Hematopoietic multipotent progenitor cell (in vitro differentiated cells): ENCODE measurements at regions not wholly inside any gene's neighbourhood (a gene's known extent, or its start where the extent isn't known, plus 50 kb on each side); places are given as distances from the start of the nearest gene placed in this dataset.

Experiments
- DNase-seq, 3 donors: peaks; one replicate each; pipeline ENCODE4 v3.0.0-alpha.2; 2011 to 2015; ENCODE audit warnings: low read depth in 2 of 3, low spot score in 2 of 3

- no peak for DNase-seq
Observed at GRCh38 chr20:24116611-24117010, 128.0 kb upstream of the GGTLC1 start.

DNA sequence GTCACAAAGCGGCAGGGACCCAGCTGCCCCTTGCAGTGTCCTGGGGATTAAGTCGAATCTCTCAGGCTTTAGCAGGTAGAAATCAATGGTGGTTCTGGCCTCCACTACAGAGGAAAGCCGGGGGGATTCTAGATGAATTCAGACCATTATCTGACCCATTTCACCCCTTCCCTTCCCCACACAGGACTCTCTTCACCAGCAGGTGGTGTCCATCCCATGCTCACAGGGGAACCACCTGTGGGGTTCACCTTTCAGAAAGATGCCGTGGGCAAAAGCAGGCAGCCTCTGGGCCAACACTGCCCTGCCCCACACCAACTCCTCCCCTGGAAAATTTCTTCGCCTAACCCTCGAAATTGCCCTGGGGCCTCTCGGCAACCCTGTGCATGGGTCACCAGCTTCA is 123.8 kb upstream of the GGTLC1 start:
- no peak for DNase-seq

DNA sequence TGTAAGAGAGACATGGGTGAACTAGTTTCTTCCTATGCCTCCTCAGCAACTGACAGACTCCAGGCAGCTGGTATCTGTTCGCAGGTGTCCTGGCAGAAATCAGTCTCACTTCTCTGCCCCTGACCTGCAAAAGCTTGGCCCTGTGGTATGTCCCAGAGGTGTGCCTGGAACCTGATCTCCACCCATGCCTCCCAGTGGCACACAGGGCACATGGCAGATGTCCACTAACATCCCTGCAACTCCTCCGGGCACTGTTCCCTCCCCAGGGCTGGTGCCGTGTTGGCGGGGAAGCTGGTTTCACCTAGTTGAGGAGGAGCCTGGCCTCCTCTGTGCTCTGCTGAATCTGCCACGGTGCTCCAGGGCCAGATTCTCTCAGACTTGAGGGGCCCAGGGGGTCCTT is 123.3 kb upstream of the GGTLC1 start:
- DNase-seq, result no peak

DNA sequence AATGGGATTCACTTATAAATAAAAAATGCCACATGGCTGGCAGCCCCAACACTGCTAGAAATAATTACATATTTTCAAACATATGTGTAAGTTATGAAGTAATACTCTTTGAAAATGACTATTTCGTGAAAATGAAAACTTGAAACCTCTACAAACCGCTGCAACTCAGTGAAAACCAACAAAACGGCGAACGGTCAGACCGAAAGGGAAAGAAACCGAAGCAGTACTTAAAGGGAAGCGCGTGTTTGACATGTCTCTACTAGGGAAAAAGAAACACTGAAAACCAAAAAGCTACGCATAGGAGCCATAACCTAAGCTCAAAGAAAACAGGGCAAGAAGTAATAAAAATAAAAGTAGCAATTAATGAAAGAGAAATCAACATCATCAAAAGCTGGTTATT is 121.0 kb upstream of the GGTLC1 start:
- DNase-seq, result no peak

DNA sequence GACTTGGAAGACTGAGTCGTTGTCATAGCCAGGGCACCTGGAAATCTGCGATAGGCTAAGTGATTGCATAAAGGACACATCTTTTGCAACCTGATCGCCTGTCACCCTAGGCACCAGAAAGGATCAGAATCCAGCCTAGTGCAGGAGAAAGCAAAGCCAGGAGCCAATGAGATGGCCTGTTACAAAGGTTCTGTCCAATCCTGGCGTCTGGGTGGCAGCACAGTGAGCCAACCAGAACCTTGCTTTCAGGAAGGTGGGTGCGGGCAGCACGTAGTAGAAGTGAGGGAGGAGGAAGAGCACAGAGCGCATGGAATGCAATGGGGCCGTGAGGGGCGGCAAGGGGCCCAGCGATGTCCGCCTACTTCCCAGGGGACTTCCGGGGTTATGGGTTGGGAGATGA is 120.4 kb upstream of the GGTLC1 start:
- no peak for DNase-seq

DNA sequence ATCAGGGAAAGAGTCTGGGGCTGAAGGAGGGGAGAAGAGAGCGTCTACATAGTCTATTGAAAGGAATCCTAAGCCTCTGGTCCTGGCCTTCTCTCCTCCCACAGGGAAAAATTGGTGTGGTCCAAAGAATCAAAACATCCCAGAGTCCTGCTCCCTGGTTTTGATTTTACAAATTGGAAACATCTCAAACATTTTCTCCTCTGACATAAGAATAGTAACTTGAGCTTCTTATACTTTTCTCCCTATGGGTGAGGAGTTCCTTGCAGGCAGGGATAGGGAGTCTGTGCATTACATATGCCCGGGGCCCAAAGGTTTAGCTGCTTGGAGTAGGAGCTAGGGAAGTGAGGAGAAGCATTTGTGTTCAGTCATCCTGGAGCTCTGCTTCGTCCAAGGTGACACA is 120.0 kb upstream of the GGTLC1 start:
- no peak for DNase-seq

DNA sequence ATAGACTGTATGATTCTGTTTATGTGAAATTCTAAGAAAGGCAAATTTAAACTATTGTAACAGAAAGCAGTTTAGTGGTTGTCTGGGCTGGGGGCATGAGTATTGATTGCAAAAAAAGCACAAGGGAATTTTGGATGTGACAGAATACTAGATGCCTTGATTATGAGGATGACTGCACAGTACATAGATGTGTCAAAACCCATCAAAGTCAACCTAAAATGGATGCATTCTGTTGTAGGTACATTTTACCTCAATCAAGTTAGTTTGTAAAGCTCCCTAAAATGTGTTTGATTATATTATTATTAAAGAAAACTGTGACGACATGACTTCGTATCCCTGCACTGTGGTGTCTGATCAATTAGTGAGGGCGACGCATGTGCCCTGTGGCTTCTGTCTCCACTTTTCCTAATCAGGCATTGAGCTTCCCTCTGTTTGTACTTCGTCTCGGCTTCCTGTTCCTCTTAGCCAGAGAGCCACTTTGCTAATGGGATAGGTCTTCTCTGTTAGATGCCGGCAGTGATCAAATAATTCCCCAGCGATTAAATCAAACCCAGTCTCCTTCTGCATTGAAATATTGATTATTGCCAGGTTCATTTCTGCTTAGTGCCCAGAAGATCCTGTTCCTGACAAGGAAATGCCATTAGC is 118.3 kb upstream of the GGTLC1 start:
- DNase-seq, result no peak

DNA sequence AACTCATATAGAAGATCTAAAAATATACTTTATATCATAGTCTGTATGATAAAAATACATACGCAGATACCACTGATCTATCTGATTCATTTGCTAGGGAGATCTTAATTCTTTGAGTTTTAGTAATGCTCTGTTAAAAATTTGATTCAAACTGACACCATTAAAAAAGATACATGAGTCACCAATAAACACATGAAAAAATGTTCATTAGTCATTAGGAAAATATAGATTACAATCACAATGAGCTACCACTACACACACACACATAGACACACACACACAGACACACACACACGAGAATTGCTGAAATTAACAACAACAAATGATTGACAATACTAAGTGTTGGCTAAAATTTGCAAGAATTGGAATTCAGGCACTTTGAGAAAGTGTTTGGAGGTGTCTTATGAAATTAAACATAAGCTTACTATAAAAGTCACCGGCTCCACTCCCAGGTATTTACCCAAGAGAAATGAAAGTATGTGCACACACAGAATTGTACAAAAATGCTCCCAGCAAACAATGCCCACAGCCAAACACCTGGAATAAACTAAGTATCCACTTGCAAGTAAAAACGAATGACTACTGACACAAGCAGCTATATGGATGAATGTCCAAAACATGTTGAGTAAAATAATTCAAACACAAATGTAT is 117.7 kb upstream of the GGTLC1 start:
- DNase-seq, result no peak

DNA sequence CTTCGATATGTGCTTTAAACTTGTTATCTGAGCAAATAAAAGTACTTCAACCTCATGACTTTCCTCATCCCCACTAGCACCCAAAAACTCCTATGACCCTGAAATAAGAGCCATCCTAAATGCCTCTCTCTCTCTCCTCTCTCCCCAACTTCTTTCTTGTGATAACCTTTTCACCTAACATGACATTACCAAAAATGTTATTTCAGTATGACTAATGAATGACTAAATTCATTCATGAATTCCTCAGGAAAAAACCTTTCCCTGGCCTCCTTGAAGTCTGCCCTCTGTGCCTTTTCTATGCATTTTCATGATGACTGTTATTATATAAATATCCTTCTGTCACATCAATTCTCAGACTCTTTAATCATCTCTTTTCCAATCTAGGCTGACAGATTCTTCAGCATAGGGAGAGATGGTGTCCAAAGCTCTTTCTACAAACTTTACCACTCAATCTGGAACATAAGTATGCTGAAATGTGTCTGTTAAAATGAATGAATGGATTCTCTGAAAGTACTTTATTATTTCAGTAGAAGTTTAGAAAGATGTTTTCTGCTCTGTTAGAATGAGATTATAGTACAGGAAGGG is 114.3 kb upstream of the GGTLC1 start:
- DNase-seq, result no peak

DNA sequence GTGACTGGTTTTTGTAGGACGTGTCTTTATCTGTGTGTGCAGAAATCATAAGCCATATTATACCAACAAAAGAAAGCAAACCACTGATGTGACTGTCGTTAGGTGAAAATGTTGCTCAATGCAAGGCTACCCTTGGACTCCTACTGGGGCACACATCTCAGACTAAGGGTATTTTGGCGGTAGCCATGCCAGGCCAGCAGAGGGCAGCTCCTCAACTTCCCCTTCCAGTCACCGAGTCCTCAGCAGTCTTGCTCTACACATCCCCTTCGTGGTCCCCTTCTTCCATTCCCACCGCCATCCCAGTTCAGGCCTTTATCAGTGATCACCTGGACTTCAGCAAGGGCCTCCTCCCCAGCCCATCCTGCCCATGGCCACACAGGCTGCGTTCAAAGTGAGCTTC is 113.7 kb upstream of the GGTLC1 start:
- peak in 2 of 3 donors; percentile 33 to 65 for DNase-seq

GRCh38 chr20:24100370-24101011 is 111.9 kb upstream of the GGTLC1 start:
- DNase-seq, result peak; percentile 26 to 70 (median 40)

GRCh38 chr20:24098886-24099285 is 110.3 kb upstream of the GGTLC1 start:
- DNase-seq, result no peak

DNA sequence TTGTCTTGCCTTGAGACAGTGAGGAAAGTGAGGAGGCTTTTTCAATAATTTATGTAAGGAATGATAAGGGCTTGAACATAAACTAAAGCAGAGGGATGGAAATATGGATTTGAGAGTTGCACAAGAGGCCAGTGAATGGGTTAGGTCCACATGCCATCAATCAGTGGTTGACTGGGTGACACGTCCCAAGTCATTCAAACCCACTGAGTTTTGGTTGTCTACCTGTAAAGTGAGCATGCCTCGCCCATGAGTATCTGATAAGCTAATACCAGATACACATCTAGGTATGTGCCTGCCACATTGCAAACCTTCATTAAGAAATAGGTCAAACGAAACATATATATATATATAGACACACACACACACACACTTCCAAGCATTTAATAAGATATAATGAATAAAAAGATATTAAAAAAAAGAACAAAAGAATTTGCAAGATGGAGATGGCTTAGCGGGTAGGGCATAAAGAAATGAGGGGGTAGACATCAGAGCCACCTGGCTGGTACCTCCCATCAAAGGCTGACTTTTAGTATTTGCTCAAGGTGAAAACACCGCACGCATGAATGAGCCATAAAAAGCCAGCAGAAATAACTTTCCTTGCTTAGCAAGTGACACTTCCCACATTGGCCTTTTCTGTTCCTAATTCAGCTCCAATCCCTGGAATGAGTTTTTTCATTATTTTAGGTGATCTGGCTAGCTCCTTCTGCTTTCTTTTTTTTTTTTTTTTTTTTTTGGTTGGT is 109.1 kb upstream of the GGTLC1 start:
- DNase-seq, result no peak

DNA sequence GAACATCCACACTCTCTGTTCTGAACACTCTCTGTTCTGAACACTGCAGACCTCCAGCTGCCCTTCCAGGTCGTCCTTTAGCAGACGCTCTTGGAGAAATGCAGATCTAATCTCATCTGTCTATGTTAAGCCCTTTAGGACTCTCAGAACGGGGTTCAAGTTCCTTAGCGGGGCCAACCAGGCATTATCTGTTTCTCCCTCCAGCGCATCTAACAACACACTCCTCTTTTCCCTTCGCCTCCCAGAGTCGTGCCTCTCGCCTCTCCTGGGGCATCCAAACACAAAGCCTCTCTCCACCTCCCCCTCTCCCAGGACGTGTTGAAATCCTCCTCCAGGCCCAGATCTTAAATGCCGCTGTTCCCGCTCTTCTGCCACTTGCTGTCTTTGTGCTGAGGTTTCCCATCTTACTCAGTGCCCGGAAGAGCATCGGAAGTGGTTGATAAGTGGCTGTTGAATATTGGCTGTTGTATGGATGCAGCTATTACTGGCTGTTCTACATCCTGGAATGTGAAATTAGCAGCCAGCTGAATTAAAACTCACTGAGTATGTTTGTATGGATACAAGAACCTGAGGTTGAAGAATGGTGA is 108.4 kb upstream of the GGTLC1 start:
- DNase-seq, result no peak

DNA sequence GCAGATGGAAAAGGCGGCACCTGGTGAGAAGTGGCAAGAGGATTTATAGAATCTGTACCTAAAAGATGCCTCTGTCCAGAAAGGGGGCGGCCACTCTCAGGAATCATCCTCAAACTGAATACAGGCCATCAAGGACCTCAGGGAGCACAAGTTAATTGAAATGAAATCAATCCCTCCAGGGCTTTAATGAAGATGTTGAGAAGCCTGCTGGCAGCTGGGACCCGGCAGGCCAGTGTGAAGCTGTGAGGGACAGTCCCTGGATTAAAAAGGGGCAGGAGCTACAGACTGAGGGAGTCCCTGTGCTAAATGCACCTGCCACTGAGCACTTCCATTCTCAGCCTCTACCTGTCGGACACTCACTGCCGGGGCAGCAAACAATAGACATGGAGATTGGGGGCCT is 107.7 kb upstream of the GGTLC1 start:
- no peak for DNase-seq

- no peak for DNase-seq
Observed at GRCh38 chr20:24095756-24096155, 107.2 kb upstream of the GGTLC1 start.

GRCh38 chr20:24095303-24095702 is 106.7 kb upstream of the GGTLC1 start:
- no peak for DNase-seq

DNA sequence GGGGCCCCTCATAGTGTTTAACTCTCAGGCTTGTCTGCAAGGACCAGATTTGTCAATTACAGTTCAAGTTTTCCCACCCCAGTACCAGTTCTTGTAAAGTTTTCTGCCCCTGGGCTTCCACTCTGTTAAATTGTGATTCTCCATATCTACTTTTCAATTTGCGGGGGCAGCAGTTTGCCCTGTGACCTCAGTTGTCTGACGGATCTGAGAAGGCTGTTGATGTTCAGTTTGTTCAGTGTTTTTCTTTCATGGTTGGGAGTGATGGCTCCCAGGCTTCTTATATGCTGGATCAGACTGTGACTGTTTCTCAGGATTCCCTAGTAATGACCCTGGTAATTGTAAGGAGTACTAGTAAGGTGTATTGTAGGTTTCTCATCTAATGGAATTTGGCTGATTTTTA is 101.0 kb upstream of the GGTLC1 start:
- DNase-seq, result no peak

DNA sequence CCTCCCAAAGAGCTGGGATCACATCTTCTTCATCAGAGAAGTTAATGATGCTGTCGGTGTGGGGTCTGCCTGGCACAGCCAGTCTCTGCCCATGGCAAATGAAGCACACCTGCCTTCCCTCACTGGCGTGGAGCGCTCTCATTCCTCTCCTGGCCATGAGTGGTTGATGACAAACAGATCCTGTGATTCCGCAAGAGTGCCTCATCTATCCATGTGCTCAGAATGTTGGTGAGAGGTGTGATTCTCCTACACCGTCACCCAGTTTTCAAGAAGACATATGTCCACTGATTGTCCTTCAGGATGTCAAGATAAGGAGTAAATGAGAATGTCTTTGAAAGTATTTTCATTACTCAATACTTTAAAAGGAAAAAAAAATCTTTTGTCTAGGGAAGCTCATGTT is 97.5 kb upstream of the GGTLC1 start:
- no peak for DNase-seq

- DNase-seq, result no peak
Observed at GRCh38 chr20:24084281-24084680, 95.7 kb upstream of the GGTLC1 start.

- DNase-seq, result no peak
Observed at GRCh38 chr20:24081077-24081476, 92.5 kb upstream of the GGTLC1 start.
